Keratinocyte (primary cell): ENCODE measurements at regions not wholly inside any gene's neighbourhood (a gene's known extent, or its start where the extent isn't known, plus 50 kb on each side); places are given as distances from the start of the nearest gene placed in this dataset.

Experiments used
- DNase-seq: peaks from one replicate; pipeline ENCODE4 v3.0.0-alpha.2; 2011; ENCODE audit warnings: low read depth, missing footprints, low spot score
- FAIRE-seq: peaks from 2 replicates; lab custom pipeline; 2011; peaks lifted over from hg19 to GRCh38; lab: Jason Lieb, UNC
- H2AFZ ChIP-seq: 2 replicates; pipeline ENCODE4 v1.6.0; 2012; ENCODE audit warnings: low read length, control low read depth, inconsistent platforms; ENCODE audit not compliant: control insufficient read depth
- H3K27ac ChIP-seq: 2 replicates; pipeline ENCODE4 v1.5.1; 2011; ENCODE audit warnings: low read length; ENCODE audit not compliant: control insufficient read depth, insufficient read depth
- H3K27me3 ChIP-seq: 3 replicates; pipeline ENCODE4 v1.6.0; 2011; ENCODE audit warnings: low read length; ENCODE audit not compliant: control insufficient read depth, insufficient read depth; ENCODE audit errors: extremely low read depth
- H3K36me3 ChIP-seq, 2 experiments: 2 replicates in 1 of 2; 3 replicates in 1 of 2; pipeline ENCODE4 v1.5.1; 2011; ENCODE audit warnings: low read length in 2 of 2, mild to moderate bottlenecking in 1 of 2; ENCODE audit not compliant: control insufficient read depth in 2 of 2, insufficient read depth in 2 of 2; ENCODE audit errors: extremely low read depth in 1 of 2
- H3K4me1 ChIP-seq: 3 replicates; pipeline ENCODE4 v1.5.1; 2011; ENCODE audit warnings: low read length; ENCODE audit not compliant: control insufficient read depth, insufficient read depth; ENCODE audit errors: extremely low read depth
- H3K4me2 ChIP-seq: 3 replicates; pipeline ENCODE4 v1.6.0; 2011; ENCODE audit warnings: low read depth, low read length; ENCODE audit not compliant: control insufficient read depth, insufficient read depth; ENCODE audit errors: extremely low read depth
- H3K4me3 ChIP-seq, 3 experiments: fragments of 200-600 bp in 1 of 3; sonication (generic) in 1 of 3; 2 replicates in 2 of 3; 3 replicates in 1 of 3; pipeline ENCODE4 v1.5.1; 2011 to 2016; ENCODE audit warnings: low read length in 3 of 3, mild to moderate bottlenecking in 3 of 3, control low read depth in 2 of 3, inconsistent platforms in 1 of 3, low read depth in 1 of 3, mixed read lengths in 1 of 3, mixed run types in 1 of 3, moderate library complexity in 1 of 3; ENCODE audit not compliant: control insufficient read depth in 2 of 3, insufficient read depth in 2 of 3; ENCODE audit errors: extremely low read depth in 1 of 3
- H3K79me2 ChIP-seq: 2 replicates; pipeline ENCODE4 v1.6.0; 2012; ENCODE audit warnings: low read length; ENCODE audit not compliant: control insufficient read depth, insufficient read depth
- H3K9ac ChIP-seq: 3 replicates; pipeline ENCODE4 v1.6.0; 2011; ENCODE audit warnings: low read length; ENCODE audit not compliant: control insufficient read depth, insufficient read depth; ENCODE audit errors: extremely low read depth
- H3K9me1 ChIP-seq: 3 replicates; pipeline ENCODE4 v1.6.0; 2011; ENCODE audit warnings: low read length; ENCODE audit not compliant: control insufficient read depth, insufficient read depth; ENCODE audit errors: extremely low read depth
- H3K9me3 ChIP-seq: 2 replicates; pipeline ENCODE4 v1.5.1; 2012; ENCODE audit warnings: low read depth, low read length; ENCODE audit not compliant: control insufficient read depth
- H4K20me1 ChIP-seq: 3 replicates; pipeline ENCODE4 v1.6.0; 2011; ENCODE audit warnings: low read length; ENCODE audit not compliant: control insufficient read depth, insufficient read depth; ENCODE audit errors: extremely low read depth
- EZH2 ChIP-seq: IDR thresholded peaks from one replicate; pipeline ENCODE4 v1.6.1; 2012; ENCODE audit warnings: inconsistent platforms, mild to moderate bottlenecking, low read length, moderate library complexity
- dilution Hi-C: fragments of 300-500 bp; cut with MboI; formaldehyde crosslinking; loops from one replicate; pipeline ENCODE4 v1.7.0; 2020; ENCODE audit warnings: low sequenced_read_pairs; ENCODE audit not compliant: extremely low pct_ligation_motif_present
- TF ChIP-seq, protein P1 (sequence below), 3 experiments: IDR thresholded peaks in 1 of 3; conservative IDR thresholded peaks in 1 of 3; optimal IDR thresholded peaks in 1 of 3; 2 replicates in 2 of 3; 3 replicates in 1 of 3; pipeline versions ENCODE3 to v1.5.1; 2011; ENCODE audit warnings: low read length in 3 of 3, mild to moderate bottlenecking in 3 of 3, moderate library complexity in 2 of 3, control low read depth in 1 of 3, inconsistent platforms in 1 of 3; ENCODE audit not compliant: insufficient read depth in 2 of 3; ENCODE audit errors: extremely low read depth in 1 of 3

- dilution Hi-C loops: no loop called here
- Histone ChIP-seq H3K4me3 (no peak overlapping the region), H3K27ac (no peak overlapping the region), H3K36me3 (no peaks in the 10 kb centered on the region), H3K9ac (no peak overlapping the region), H4K20me1 (no peaks in the 10 kb centered on the region), H2AFZ (no peak overlapping the region), H3K9me3 (no peaks in the 10 kb centered on the region), H3K9me1 (no peaks in the 10 kb centered on the region), H3K4me1 (no peaks in the 10 kb centered on the region), H3K27me3 (no peaks in the 10 kb centered on the region), H3K4me2 (no peak overlapping the region), H3K79me2 (no peaks in the 10 kb centered on the region)
- DNase-seq (no peak), FAIRE-seq (no peak)
- TF ChIP-seq, protein P1, sequence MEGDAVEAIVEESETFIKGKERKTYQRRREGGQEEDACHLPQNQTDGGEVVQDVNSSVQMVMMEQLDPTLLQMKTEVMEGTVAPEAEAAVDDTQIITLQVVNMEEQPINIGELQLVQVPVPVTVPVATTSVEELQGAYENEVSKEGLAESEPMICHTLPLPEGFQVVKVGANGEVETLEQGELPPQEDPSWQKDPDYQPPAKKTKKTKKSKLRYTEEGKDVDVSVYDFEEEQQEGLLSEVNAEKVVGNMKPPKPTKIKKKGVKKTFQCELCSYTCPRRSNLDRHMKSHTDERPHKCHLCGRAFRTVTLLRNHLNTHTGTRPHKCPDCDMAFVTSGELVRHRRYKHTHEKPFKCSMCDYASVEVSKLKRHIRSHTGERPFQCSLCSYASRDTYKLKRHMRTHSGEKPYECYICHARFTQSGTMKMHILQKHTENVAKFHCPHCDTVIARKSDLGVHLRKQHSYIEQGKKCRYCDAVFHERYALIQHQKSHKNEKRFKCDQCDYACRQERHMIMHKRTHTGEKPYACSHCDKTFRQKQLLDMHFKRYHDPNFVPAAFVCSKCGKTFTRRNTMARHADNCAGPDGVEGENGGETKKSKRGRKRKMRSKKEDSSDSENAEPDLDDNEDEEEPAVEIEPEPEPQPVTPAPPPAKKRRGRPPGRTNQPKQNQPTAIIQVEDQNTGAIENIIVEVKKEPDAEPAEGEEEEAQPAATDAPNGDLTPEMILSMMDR (optimal IDR thresholded peaks at IDR 0.05 in 1 of 3, IDR thresholded peaks at IDR 0.05 in 1 of 3, conservative IDR thresholded peaks at IDR 0.05 in 1 of 3; ENCODE audit: extremely low read depth in 1 of 3, insufficient read depth in 2 of 3, low read length in 3 of 3): no peak
- no peak for TF ChIP-seq EZH2
These were observed 331.0 kb upstream of the ZP4 start for GRCh38 chr1:238221738-238222137.

- Histone ChIP-seq H3K9me3 (no peaks in the 10 kb centered on the region), H3K9me1 (no peaks in the 10 kb centered on the region), H4K20me1 (no peaks in the 10 kb centered on the region), H3K27me3 (no peaks in the 10 kb centered on the region), H3K4me2 (no peak overlapping the region), H3K4me3 (no peak overlapping the region), H3K4me1 (no peaks in the 10 kb centered on the region), H2AFZ (no peak overlapping the region), H3K79me2 (no peaks in the 10 kb centered on the region), H3K27ac (no peak overlapping the region), H3K9ac (no peak overlapping the region), H3K36me3 (no peaks in the 10 kb centered on the region)
- TF ChIP-seq, protein P1 (optimal IDR thresholded peaks at IDR 0.05 in 1 of 3, IDR thresholded peaks at IDR 0.05 in 1 of 3, conservative IDR thresholded peaks at IDR 0.05 in 1 of 3; ENCODE audit: extremely low read depth in 1 of 3, insufficient read depth in 2 of 3, low read length in 3 of 3): no peak
- TF ChIP-seq EZH2: no peak
- FAIRE-seq: no peak
- dilution Hi-C loops: no loop called here
- no peak for DNase-seq
These were observed 323.7 kb upstream of the ZP4 start for GRCh38 chr1:238214449-238214848.
